ENCODE measurements at regions not wholly inside any gene's neighbourhood (a gene's known extent, or its start where the extent isn't known, plus 50 kb on each side); places are given as distances from the start of the nearest gene placed in this dataset.
"Not testable (repeated sequence)": the region's sequence is repeated elsewhere in the genome, so short reads cannot be mapped to it uniquely, and the experiment has no call there.

- intact Hi-C loops (cut with DNase I), result no loop called here
- DNase-seq (ENCODE audit: low spot score), result no peak
- ATAC-seq, result peak; percentile 85
These were observed 60.1 kb upstream of the NAMPT start for GRCh38 chr7:106344861-106345260.

- intact Hi-C loops (cut with DNase I), result no loop called here
- DNase-seq (ENCODE audit: low spot score), result no peak
- ATAC-seq, result no peak
These were observed 59.4 kb upstream of the NAMPT start for GRCh38 chr7:106344211-106344610.

- ATAC-seq; intact Hi-C loops (cut with DNase I); DNase-seq (ENCODE audit: low spot score): not testable (repeated sequence)
These were observed 57.3 kb upstream of the NAMPT start for GRCh38 chr7:106342049-106342448.

GRCh38 chr7:106340247-106340596 is 55.4 kb upstream of the NAMPT start:
- intact Hi-C loops (cut with DNase I); ATAC-seq; DNase-seq (ENCODE audit: low spot score): not testable (repeated sequence)

GRCh38 chr7:106339513-106340246 is 54.9 kb upstream of the NAMPT start:
- ATAC-seq, result no peak
- intact Hi-C loops (cut with DNase I), result no loop called here

DNA sequence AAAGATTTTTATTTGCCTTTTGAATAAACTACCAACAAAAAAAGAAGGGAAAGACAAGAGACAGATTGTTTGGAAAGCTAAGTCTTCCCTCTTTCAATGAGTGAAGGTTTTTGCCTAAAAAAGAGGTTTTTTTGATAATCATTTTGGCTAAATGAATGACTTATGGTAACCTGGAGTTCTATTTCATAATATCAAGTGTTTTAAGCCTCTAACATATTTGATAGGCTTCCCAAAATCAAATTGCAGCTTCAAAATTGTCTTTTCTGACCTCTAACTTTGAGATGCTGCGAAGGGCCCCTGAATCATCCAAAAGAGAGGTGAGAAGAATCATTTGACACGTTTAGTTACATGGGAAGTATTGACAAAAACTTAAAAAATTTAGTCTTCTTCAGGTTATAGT is 53.0 kb upstream of the NAMPT start:
- intact Hi-C loops (cut with DNase I), result no loop called here
- DNase-seq (ENCODE audit: low spot score) (no peak), ATAC-seq (no peak)

More at GRCh38 chr7:106339513-106340246, 54.9 kb upstream of the NAMPT start:
- DNase-seq (ENCODE audit: low spot score), result no peak

GRCh38 chr7:106335814-106336213 is 51.0 kb upstream of the NAMPT start:
- no peak for DNase-seq (ENCODE audit: low spot score)
- intact Hi-C loops (cut with DNase I), result no loop called here
- no peak for ATAC-seq
